Umbilical cord (tissue), 1 donor: ENCODE measurements at regions not wholly inside any gene's neighbourhood (a gene's known extent, or its start where the extent isn't known, plus 50 kb on each side); places are given as distances from the start of the nearest gene placed in this dataset.

Source experiments
- DNase-seq: peaks from one replicate; pipeline ENCODE4 v3.0.0-alpha.2; 2015; ENCODE audit warnings: low spot score

DNA sequence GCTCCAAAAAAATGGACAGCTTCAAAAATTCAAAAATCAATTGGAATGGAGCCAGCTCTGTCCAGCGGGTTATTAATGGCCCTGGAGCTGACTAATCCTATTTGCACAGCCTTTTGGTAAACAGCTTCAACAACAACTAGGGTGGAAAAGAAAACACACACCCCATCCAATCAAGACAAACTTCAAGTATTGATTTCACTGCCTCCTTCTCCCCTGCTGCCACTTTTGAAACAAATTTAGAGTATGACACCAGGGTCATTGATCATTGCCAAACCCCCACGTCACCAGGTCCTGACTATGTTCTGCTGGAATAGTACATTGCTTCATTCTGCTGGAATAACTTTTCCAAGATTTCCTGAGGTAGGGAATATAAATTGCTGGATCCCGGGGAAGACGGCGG lies 56.8 kb upstream of the GTF3A start:
- no peak for DNase-seq

- no peak for DNase-seq
Measured at GRCh38 chr13:27370305-27370872, 54.0 kb upstream of the GTF3A start.

DNA sequence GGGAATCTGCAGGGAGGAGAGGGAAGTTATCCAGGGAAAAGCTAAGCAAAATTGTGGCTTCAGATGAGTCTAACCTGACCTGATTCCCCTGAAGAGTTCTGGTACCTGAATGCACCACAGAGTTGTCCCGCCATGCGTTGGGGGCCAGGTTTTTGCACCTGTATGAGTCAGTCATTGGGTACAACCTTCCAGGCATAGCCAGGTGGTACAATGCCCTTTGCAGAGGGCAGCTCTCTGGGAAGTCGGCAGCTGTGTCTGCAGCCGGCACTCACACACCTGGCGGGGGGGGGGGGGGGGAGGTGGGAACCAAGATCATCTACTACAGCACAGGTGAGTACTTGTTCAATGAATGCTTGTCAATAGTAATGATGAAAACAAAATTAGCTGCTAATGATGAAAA lies 52.5 kb upstream of the GTF3A start:
- DNase-seq: no peak

- DNase-seq: no peak
Measured at GRCh38 chr13:27372896-27373295, 51.5 kb upstream of the GTF3A start.

DNA sequence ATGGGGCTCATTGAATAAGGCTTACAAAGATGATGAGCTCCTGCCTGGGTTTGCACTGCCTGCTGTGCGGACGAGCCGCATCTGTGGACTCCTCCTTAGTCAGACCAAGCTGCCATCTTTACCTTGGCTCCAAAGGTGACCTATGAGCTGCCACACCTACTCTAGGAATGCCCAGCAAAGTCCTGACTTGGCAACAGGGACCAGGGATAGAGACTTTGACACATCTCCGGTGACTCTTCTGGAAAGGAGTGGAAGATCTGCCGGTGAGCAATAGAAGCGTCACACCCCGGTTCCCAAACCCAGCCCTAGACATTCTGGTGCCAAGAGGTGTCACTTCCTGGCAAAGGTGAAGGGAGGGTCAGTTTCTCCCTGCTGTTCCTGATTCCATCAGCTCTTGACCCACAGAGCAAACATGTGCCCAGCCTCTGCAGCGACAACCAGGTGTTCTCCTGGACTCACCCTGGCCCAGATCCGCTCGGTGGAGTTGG lies 50.2 kb upstream of the GTF3A start:
- DNase-seq: no peak
